Activated CD8-positive, alpha-beta memory T cell treated with anti-CD3 and anti-CD28 coated beads, Interleukin-2, amount 50 U/mL, for 24 hours (primary cell): ENCODE measurements at regions not wholly inside any gene's neighbourhood (a gene's known extent, or its start where the extent isn't known, plus 50 kb on each side); places are given as distances from the start of the nearest gene placed in this dataset.
"Not testable (repeated sequence)": the region's sequence is repeated elsewhere in the genome, so short reads cannot be mapped to it uniquely, and the experiment has no call there.

Experiments
- DNase-seq: peaks from one replicate; pipeline ENCODE4 v3.0.0-alpha.2; 2020; ENCODE audit errors: extremely low read depth

DNA sequence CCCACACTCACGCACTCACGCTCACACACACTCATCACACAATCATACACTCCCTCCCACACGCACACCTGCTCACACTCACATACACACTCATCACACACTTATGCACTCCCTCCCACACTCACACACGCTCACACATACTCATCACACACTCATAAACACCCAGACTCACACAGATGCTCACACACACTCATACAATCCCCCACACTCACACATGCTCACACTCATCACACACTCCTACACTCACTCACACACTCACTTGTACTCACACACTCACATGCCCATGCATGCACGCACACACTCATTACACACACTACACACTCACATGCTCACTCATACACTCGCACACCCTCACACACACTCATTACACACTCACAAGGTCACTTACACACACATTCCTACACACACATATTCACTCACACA, 131.1 kb upstream of the PDE10A start:
- DNase-seq, result no peak

GRCh38 chr6:165793287-165793825, 130.3 kb upstream of the PDE10A start:
- no peak for DNase-seq

DNA sequence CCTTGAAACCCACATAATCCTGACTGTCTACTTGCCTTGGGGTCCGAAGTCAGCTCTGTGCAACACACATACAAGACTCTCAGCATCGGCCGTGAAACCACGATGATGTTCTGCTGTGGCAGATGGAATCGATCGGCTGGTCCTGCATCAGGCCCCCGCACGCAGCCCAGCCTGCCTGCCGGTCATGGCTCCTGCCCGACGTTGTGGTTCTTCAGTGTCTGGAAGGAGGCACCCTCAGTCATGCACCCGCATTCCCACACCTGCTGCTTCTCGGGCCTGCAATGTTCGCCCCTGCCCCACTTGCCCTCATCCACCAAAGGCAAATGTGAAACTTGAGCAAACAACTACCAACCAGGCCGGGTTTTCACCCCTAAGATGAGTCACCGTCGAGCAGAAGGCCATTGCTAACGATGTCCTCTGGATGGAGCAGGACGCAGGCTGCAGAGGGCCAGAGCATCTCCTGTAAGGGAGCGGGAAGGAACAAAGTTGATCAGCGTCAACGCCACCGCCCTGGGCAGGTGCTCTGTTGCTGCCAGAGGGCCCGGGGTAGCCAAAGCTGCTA, 128.9 kb upstream of the PDE10A start:
- no peak for DNase-seq

DNA sequence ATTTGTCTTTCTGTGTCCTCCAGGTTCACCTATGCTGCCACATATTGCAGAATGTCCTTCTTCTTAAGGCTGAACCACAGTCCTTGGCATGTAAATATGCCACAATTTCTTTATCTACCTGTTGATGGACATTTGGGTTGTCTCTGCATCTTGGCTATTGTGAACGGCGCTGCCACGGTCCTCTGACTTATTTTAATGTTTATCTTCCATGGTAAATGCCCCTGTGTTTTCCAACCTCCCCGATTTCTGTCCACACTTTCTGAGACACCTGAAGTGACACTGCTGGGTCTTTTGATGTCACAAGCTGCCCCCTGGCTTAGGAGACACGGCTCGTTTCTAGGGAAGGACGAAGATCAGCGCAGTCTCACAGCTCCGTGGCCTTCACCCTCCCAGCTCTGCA, 128.3 kb upstream of the PDE10A start:
- no peak for DNase-seq

DNA sequence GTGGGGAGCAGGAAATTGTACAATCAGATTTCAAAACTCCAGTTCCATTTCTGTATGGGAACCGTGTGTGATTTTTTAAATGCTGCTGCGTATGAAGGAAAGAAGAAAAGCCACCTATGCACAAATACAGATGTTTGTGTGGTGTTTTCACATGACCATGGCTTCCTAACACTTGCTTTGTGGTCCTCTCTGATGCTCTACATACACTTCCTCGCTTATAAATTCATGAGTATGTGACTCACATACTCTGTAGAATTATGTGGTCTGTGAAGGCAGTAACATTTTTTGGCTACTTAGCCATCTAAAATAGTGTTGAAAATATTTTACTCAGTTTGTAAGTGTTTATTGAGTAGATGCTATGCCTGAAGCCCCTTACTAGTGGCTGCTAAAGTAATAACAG, 119.8 kb upstream of the PDE10A start:
- DNase-seq, result no peak

DNA sequence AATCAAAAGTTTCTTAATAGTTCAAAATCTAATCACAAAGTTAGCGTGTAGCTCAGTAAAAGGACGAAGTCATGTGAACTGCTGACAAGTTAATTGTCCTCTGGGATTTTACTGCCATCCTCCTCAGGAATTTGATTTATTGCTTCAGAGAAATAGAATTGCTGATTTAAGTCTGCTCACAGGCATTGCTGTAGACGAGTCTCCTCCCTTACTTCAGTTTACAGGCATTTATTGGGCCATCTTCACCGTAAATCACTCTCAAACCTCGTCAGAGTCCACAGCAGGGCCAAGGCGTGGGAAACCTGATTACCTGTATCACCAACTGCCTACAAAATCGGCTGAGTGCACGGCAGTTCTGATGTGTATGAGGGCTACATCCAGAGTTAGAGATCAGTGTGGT, 119.1 kb upstream of the PDE10A start:
- no peak for DNase-seq

GRCh38 chr6:165777680-165778079, 114.6 kb upstream of the PDE10A start:
- no peak for DNase-seq

GRCh38 chr6:165776691-165777090, 113.7 kb upstream of the PDE10A start:
- DNase-seq, result no peak

DNA sequence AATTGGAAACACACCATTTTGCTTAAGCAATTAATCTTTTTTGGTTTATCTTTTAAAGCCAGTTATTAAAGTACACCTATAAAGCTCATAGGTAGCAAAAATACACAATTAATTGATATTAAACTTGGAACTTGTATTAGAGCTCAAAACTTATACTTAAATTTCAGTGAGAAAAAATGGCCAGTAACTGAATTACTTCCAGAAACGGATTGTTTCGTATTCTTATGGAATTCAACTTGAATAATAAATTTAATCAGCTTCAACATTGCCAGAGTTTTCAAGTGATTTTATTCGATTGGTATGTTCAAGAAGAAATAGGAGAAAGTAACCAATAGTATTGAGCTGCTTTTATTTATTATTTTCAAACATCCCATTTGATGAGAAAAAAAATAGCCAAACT, 112.7 kb upstream of the PDE10A start:
- no peak for DNase-seq

GRCh38 chr6:165774903-165775601, 112.0 kb upstream of the PDE10A start:
- DNase-seq, result no peak

- DNase-seq, result no peak
These were observed 107.5 kb upstream of the PDE10A start for GRCh38 chr6:165770397-165771082.

GRCh38 chr6:165769884-165770283, 106.8 kb upstream of the PDE10A start:
- no peak for DNase-seq

- no peak for DNase-seq
These were observed 106.4 kb upstream of the PDE10A start for GRCh38 chr6:165769401-165769800.

DNA sequence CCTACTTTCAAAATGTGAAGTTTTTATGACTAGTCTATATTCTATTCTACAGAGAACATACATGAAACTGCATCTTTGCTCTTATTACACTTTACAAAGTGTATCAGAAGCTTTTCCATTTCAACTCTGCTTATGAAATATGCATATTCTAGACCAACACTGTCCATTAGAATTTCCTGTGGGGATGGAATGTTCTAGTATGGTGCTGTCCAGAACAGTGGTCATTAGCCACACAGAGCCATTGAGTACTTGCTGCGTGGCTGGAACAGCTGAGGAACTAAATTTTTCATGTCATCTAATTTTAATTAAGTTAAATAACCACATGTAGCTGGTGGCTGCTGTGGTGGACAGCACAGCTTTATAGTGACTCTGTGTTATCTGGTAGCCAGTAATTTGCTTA, 105.9 kb upstream of the PDE10A start:
- no peak for DNase-seq

DNA sequence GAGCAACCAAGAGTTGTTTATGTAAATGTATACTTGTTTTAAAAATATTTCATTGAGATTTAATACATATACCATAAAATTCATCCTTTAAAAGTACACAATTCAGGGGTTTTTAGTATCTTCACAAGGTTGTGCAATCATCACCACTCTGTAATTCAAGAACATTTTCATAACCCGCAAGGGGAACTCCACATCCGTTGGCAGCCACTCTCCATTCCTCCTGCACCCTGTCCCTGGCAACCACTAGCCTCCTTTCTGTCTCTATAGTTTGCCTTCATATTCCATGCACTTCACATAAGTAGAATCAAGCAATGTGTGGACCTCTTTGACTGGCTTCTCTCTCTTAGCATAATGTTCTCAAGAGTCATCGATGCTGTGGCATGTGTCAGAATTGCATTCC, 104.2 kb upstream of the PDE10A start:
- DNase-seq, result no peak

- DNase-seq, result no peak
These were observed 103.4 kb upstream of the PDE10A start for GRCh38 chr6:165766457-165766856.

DNA sequence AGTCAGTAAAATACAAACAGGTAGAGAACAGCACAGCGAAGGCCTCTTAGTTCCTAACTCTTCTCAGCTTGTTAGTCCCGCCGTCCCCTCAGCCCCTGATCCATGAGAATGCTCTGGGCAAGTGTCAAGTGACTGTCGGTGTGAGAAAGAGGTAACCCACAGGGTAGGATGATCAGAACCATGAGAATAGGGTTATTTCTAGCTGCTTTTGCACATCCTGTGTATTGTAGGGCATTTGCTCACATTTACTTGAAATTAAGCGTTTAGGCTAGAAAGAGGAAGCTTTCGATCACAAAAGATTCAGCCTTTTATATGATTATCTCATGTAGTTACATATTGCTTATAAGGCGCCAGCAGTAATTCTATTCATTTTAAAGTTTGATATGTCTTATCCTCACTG, 103.0 kb upstream of the PDE10A start:
- DNase-seq, result no peak

DNA sequence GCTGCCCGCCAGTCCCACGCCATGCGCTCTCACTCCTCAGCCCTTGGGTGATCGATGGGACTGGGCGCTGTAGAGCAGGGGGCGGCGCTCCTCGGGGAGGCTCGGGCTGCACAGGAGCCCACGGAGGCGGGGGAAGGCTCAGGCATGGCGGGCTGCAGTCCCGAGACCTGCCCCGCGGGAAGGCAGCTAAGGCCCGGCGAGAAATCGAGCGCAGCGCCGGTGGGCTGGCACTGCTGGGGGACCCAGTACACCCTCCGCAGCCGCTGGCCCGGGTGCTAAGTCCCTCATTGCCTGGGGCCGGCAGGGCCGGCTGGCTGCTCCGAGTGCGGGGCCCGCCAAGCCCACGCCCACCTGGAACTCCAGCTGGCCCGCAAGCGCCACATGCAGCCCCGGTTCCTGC, 102.2 kb upstream of the PDE10A start:
- not testable (repeated sequence) for DNase-seq

DNA sequence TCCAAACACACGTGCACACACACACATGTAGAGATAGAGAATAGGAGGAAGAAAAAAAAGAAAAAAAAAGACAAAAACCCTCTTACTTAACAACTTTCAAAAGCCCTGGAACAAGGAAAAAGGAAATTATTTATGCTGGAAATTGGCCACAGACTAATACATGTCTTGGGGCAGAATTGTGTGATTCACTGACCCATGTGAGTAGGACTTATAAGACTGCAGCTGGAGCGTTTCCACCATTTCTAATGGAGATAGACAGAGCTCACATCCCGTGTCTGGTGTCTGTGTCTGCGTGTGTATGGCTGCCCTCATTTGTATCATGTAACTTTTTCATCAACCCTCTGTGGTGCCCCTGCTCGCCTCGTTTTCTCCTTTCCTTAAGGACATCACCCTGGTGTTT, 99.8 kb upstream of the PDE10A start:
- DNase-seq, result no peak

GRCh38 chr6:165762125-165762524, 99.1 kb upstream of the PDE10A start:
- no peak for DNase-seq

- DNase-seq, result no peak
These were observed 97.8 kb upstream of the PDE10A start for GRCh38 chr6:165760803-165761185.

DNA sequence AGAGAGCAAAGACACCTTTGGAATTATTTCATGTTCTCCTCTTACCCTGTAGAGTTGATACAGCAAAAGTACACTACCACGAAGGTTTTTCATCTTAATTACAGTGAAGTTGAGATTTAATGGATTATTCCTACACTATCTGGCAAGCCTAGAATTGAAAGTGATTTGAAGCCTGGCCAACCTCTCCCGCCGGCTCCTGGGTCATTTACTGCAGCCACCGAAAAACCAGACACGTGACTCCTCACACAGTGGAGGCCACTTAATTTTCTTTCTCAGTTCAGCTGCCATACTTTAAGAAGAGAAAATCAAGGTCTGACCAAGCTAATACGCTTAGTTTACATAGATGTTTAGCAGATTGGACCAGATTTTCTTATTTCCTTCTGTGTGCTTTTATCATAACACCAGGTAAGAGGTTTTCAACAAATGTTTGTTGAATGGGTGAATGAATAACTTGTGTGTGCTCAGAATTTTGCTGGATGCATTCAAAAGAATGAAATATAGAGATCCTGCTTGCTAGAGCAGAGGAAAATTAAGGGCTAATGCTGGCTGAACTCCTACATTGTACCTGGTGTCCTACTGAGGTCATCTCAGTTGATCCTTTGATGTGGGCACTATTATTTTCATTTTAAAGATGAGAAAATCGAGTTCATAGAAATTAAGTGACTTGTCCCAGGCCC, 97.2 kb upstream of the PDE10A start:
- DNase-seq, result no peak

- no peak for DNase-seq
These were observed 95.4 kb upstream of the PDE10A start for GRCh38 chr6:165758441-165758840.
